IPS DF 4.7 (cell line): ENCODE measurements at regions not wholly inside any gene's neighbourhood (a gene's known extent, or its start where the extent isn't known, plus 50 kb on each side); places are given as distances from the start of the nearest gene placed in this dataset.

Experiments used
- DNase-seq: peaks from one replicate; pipeline ENCODE4 v3.0.0-alpha.2; 2013; ENCODE audit warnings: low spot score; ENCODE audit errors: extremely low read depth

- no peak for DNase-seq
These were observed 260.5 kb downstream of the CCDC85A start for GRCh38 chr2:56444339-56444738.

GRCh38 chr2:56448403-56449001 lies 264.7 kb downstream of the CCDC85A start:
- no peak for DNase-seq

DNA sequence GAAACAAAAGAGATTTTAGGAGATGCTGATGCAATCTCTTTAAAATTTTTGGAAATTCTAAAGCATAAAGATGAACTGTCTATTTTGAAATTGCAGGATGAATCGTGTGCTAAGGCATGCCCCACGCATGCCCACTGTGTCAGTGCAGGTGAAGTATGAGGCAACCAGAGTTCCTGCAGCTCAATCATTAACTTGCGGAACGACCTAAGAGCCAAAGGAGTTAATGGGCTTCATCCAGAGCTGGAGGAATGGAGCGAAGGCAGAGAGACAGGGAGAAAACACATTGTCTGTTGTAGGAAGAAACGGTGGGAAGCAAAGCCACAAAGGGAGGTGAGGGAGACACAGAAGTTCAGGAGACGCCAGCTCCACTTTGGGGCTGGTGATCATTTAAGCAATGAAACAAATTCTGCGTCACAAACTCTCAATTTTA lies 265.2 kb downstream of the CCDC85A start:
- DNase-seq = no peak

GRCh38 chr2:56449449-56449860 lies 265.7 kb downstream of the CCDC85A start:
- no peak for DNase-seq

GRCh38 chr2:56450047-56450446 lies 266.3 kb downstream of the CCDC85A start:
- no peak for DNase-seq

- no peak for DNase-seq
These were observed 267.0 kb downstream of the CCDC85A start for GRCh38 chr2:56450772-56451171.

- no peak for DNase-seq
These were observed 271.9 kb downstream of the CCDC85A start for GRCh38 chr2:56455642-56456041.

GRCh38 chr2:56456791-56457190 lies 273.0 kb downstream of the CCDC85A start:
- DNase-seq = no peak

DNA sequence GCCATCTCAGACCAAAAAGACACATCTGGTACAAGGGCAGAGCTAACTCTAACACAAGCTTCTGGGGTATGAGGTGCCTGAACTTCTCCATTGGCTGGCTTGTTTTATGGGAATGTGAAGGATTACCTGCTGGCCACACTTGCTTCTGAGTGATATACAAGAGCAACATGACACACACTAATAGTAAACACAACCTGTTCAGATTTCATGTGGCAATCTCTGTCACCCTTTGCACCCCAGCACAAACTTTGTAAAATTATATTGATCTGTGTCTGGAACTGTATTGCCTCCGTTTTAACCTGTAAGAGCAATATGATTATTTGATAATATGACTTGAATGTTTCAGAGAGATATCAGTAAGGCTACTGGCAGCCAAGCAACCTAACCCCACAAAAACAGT lies 276.7 kb downstream of the CCDC85A start:
- DNase-seq = no peak

DNA sequence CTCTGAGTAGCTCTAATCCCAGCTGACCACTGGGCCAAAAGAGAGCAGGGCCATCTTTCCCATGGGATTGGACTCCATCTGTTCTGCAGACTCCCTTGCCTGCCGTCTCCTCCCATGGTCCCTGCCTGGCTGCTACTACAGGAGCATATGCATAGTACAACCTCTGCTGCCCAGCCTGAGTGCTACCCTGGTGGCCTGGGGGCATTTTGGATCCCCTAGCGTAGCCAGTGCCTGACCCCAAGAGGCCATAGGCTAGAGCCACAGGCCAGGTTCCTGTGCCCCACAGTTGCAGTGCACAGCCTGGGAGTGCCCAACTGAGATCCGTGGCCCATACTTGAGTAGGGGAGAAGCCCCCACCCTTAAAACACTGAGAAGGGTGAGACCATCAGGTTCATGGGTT lies 280.3 kb downstream of the CCDC85A start:
- no peak for DNase-seq

- no peak for DNase-seq
These were observed 280.8 kb downstream of the CCDC85A start for GRCh38 chr2:56464613-56465012.

GRCh38 chr2:56465491-56465890 lies 281.7 kb downstream of the CCDC85A start:
- DNase-seq = no peak

- DNase-seq = no peak
These were observed 289.7 kb downstream of the CCDC85A start for GRCh38 chr2:56473524-56473923.

DNA sequence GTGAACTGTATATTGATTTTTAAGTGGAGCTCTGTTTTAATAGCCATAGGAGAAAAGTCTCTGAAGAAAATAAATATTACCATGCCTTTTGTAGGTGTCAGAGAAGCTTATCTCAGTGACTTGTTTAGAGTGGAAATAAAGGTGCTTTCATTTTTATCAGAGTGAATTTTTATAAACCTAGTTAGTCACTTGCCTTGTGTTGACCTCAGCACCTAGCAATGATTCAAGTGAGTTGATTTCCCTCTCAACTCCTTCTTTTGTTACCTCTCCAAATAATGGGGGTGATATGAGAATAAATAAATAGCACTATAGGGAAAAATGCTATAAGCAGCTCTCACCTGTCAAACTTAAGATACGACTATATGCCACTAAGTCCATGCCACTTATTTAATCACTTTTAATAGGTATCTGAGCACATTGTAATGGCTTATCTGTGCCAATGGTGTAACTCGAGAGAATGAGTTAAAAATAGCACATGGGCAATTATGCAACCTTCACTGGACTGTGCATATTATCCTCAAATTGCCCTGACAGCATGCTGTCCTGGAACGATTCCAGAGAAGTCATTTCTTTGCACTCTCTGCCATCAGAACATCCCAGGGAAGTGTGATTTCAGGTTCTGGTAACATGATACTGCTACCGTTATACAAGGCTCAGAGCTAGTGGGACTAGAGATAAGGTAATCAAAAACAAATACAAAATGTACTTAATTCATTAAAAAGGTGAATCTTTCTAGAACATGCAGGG lies 290.8 kb downstream of the CCDC85A start:
- no peak for DNase-seq

GRCh38 chr2:56475191-56475590 lies 291.4 kb downstream of the CCDC85A start:
- no peak for DNase-seq

- no peak for DNase-seq
These were observed 292.8 kb downstream of the CCDC85A start for GRCh38 chr2:56476509-56477071.

DNA sequence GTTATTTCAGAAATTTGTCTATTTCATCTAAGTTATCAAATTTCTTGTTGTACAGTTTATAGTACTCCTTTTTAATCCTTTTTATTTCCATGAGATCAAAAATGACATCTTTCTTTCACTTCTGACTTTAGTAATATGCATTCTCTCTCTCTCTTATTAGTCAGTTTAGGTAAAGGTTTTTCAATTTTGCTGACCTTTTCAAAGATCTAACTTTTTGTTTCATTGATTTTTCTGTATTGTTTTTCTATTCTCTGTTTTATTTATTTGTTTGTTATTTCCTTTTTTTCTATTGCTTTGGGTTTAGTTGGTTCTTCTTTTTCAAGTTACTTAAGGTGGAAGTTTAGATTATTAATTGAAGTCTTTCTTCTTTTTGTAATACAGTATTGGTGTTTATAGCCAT lies 294.2 kb downstream of the CCDC85A start:
- no peak for DNase-seq

GRCh38 chr2:56483081-56483480 lies 299.3 kb downstream of the CCDC85A start:
- DNase-seq = no peak

GRCh38 chr2:56484906-56485305 lies 301.1 kb downstream of the CCDC85A start:
- DNase-seq = no peak

- DNase-seq = no peak
These were observed 316.5 kb downstream of the CCDC85A start for GRCh38 chr2:56500317-56500716.

DNA sequence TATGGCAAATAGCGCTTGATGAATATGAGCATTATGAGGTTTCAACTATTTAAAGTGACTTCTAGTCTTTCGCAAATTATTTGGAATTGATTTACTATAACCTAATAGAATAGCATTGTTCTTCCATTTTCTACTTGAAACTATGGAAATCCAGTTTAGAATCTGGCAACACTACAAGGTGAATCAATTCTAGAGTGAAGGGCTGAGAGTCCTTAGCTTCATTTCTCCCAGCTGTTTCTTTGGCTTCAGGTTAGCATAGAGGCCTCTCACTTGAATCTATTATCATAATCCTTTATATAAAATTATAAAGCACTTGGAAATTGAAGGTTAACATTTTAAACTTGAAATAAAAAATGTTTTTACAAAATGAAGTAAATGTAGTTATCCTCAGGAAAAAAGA lies 318.8 kb downstream of the CCDC85A start:
- no peak for DNase-seq

- no peak for DNase-seq
These were observed 322.1 kb downstream of the CCDC85A start for GRCh38 chr2:56505885-56506284.

GRCh38 chr2:56508662-56509061 lies 324.9 kb downstream of the CCDC85A start:
- no peak for DNase-seq
